Left renal cortex interstitium (tissue), 4 donors: ENCODE measurements at regions not wholly inside any gene's neighbourhood (a gene's known extent, or its start where the extent isn't known, plus 50 kb on each side); places are given as distances from the start of the nearest gene placed in this dataset.

ENCODE experiments used
- DNase-seq, 4 donors: peaks; one replicate each; pipeline ENCODE4 v3.0.0-alpha.2; 2013; ENCODE audit warnings: low read depth in 4 of 4, low spot score in 2 of 4, missing footprints in 1 of 4

DNA sequence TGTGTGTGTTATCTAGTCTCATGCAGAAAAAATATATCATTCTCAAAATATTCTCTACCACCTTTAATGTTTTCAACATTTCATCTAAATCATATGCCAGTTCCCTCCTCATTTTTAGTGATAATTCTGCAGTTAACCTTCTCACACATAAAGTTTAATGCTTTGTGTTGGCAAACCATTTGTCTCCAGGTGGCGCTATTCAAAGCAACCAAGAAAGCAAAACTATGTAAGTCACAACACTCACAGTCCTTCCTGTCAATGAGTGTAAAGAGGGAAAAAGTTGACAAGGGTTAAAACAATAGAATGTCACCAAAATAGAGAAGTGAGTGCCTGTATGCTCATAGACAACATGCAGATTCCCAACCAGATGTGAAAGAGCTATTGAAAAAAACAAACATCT, 961.6 kb upstream of the LRRTM1 start:
- peak in 2 of 4 donors; percentile 0 to 3 for DNase-seq

DNA sequence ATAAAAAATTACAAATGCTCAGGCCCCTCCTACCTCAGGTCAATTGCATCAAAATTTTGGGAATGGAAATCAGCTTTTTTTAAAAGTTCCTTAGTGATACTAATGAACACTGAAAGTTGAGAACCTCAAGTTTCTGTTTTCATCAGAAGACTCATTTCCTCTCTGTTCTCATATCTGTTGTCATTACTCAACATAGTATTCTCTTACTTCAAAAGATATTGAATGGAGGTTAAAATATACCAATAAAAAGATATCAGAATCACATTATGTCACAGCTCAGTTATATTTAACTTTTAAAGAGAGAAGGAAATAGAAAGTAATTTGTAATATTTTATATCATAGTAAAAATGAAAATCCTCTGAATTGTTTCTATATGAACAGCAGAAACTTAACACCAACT, 959.4 kb upstream of the LRRTM1 start:
- no peak for DNase-seq

DNA sequence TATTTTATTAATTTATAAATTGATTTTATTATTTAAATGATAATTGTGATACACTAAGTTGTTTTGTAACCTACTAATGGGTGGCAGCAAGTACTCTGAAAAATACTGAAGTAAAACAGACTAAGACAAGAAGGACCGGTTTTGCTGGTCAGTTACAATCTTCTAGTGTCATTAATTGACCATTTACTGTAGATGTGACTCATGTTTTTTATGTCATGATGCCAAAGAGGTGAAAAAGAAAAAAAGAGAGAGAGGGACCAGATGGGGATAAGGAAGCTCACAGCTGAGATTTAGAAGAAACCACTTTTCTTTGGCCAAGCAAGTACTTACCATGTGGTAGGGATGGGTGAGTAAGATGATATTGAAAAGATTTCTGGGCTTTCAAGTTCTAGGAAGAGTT, 955.8 kb upstream of the LRRTM1 start:
- no peak for DNase-seq

- DNase-seq = no peak
These were observed 945.7 kb upstream of the LRRTM1 start for GRCh38 chr2:81250270-81250669.

GRCh38 chr2:81249152-81249551, 944.6 kb upstream of the LRRTM1 start:
- no peak for DNase-seq

DNA sequence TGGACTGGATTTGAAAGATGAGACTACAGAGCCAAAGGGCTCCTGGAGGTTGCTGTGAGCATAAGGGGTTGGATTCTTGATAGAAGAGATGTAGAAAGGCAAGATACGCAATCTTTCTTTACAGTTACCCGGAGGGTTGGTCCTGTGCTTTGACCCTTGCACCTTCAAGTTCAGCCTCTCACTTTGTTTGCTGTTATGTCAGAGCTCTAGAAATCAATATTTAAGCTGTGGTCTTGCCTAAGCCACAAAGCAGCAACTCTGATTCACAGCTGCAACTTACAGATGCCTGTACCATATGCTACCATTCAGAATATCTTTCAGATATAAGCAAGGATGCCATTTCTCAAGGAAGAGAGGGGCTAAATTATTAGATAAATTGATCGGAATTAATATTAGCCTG, 943.1 kb upstream of the LRRTM1 start:
- DNase-seq = no peak

DNA sequence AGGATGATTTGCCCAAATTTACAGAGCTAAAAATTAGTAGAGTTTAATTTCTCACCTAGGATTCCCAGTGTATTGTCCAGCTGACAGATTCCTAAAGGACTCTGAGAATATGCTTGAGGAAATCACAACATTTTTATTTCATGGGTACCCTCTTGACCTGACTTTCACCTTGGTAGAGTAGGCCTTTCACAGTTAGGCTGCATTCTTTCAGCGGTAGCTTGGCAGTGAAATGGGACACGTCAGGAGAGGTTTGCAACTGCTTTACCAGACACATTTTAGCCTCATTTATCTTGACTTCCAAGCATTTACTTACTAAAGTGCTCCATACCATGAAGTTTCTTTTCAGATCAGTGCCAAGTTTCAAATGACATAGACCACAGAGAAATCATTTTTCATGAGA, 937.9 kb upstream of the LRRTM1 start:
- no peak for DNase-seq

DNA sequence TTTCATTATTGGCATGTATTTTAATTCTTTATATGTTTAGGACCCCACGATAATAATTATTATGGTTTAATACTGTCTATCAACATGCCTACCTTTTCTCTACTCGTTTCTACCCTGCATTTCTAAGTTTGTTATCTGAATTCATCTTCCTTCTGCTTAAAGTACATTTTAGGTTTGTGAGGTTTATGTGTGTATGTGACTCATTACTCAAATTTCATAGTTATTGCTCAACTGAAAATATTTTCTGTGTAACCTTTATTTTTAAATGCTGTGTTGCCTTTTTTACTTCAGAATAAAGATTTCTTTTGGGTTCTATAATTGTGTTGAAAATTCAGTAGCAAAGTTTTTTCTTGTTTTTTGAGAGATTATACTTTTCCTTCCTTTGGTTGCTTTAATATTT, 933.9 kb upstream of the LRRTM1 start:
- DNase-seq = no peak

DNA sequence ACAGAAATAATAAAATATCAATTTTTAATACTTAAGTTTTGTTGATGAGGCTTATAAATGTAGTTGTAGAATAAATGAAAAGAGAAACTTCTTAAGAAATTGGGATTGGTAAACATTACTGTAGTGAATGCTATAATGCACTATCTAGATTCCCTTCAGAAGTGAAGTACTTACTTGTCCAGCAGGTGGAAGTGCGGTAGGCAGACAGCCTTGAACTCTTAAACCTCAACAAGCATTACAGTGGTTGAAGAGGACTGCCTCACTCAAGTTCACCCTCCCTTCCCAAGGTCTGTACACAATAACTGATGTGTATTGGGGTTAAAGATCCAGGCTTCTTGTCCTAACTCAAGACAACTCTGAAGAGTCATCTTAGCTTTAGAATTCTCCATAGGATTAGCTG, 931.0 kb upstream of the LRRTM1 start:
- DNase-seq = no peak

- no peak for DNase-seq
These were observed 930.2 kb upstream of the LRRTM1 start for GRCh38 chr2:81234711-81235110.

DNA sequence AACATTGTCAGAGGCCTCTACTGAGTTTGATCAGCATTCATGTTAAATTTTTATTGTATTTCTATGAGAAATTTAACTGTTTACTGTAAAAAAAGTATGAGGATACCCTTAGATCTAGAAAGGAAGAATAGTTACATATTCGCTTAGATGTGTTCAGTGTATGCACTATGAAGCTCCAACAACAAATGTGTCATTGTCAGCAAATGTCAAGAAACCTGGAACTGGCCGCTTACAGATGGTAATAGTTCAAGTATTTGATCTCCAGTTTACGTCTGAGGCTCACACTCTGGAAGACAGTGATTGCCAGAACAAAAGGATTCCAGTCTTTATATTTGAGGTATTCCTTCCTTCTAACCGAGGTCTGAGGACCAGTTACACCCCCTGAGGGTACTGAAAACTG, 921.2 kb upstream of the LRRTM1 start:
- DNase-seq = no peak

- DNase-seq = no peak
These were observed 909.0 kb upstream of the LRRTM1 start for GRCh38 chr2:81213598-81213997.

DNA sequence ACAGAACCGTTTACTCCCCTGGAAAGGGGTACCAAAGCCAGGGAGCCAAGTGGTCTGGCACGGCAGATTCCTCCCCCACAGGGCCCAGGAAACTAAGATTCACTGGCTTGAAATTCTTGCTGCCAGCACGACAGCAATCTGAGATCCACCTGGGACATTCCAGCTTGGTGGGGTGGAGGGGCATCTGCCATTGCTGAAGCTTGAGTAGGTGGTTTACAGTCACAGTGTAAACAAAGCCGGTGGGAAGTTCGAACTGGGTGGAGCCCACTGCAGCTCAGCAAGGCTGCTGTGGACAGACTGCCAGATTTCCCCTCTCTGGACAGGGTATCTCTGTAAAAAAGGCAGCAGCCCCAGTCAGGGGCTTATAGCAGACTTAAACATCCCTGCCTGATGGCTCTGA, 901.7 kb upstream of the LRRTM1 start:
- DNase-seq = no peak

DNA sequence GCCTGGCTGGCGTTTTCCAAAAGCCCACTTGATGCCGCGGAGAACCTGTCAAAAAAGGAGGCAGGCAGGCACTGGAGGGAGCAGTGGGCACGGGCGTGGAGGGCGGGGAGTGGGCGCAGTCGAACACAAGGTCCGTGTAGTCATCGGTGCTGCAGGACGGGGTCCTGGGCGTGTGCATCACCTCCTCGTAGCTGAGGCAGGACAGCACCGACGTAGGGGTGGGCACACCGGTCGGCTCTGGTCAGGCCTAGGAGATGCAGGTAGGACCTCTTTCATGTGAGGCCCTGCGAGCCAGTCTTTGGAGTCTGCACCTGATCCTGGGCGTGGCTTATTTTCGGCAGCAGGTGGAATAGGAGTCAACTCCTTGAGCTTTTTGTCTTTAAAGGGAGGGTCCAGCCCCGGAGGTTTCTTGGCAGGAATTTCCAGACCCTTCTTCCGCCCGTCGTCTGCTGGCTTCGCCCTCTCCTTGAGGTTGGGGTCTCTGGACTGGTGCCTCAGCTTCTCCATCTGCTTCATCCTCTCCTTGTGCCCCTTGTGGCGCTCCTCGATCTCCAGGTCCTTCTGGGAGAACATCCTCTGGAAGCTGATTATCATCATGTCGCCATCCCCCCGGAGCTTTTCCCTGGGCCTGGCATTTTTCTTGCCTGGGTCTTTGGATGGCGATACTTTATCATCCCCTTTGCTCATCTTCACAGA, 892.5 kb upstream of the LRRTM1 start:
- DNase-seq = no peak

GRCh38 chr2:81196383-81196851, 891.9 kb upstream of the LRRTM1 start:
- DNase-seq = no peak

DNA sequence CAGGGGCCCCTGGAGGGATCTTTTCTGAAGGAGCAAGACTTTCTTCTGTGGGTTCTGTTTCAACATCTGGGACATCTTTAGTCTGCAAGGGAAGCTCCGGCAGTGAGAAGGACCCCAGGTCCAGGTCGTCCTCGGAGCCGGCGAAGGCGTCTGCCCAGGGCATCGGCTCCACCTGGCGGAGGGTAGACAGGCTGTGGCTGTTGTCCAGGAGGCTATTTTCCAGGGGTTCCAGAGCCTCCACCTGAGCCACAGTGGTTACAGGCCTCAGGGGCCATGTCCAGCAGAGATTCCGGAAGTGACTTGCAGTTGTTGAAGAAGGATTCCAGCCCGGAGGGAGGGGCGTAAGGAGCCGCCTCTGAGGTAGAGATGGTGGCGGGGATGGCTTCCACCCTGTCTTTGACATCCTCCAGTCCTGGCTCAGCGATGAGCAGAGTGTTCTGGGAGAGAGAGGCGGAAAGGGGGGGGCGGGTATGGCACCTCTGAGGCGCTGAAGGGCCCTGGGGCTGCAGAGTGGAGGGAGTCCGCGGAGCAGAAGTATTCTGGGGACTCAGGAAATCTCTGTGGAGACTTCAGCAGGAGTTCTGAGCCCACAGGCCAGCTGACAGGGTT, 891.3 kb upstream of the LRRTM1 start:
- no peak for DNase-seq

GRCh38 chr2:81195017-81195773, 890.6 kb upstream of the LRRTM1 start:
- DNase-seq = no peak

DNA sequence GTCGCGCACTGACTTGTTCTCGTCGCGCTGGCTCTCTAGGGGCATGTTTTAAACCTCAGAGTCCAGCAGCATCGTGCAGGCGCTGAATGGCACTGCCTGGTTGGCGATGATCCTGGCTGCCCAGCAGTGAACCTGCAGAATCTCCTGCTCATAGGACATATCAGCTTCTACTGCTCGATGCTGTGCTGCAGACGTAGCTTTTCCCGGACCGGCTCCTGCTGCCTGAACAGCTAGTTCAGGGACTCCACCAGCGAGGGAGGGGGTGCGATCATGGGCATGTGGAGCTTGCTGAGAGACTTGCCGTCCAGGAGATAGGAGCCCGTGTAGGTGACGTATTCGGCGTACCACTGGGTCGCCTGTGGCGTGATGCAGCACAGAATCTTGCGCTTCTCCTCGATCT, 890.0 kb upstream of the LRRTM1 start:
- DNase-seq = no peak

DNA sequence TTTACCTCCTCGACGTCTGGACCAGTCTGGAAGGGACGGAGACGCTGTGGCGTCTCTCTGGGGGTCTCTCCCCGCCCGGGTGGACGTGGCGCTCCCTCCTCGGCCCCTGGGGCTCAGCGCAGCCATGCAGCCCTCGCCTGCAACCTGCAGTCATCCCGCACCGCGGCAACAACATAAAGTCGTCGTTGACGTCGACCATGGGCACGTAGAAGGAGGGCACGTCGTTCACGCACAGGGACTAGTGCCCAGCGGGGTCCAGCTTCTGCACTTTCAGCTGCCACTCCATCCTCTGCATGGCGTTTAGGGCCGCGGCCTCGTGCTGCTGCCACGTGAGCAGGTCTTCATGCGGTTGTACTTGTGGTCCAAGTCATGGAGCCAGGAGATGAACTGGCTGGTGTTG, 889.6 kb upstream of the LRRTM1 start:
- no peak for DNase-seq

DNA sequence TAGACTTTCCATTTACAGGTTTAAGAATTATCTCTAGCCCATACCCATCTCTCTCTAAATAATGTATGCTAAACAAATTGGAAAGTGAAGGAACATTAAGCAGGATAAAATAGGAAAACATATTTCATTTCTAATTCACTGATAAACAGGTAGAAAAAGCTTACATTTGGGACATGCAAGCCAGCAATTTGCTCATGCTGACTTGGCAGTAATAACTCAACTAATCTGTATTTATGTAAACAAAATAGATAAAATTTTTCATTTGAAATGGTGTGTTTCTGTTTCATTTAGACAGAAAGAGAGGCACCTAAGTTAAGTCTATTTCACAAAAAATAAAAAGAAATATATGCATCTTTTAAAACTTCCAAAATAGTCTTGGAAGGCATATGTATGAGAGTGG, 877.3 kb upstream of the LRRTM1 start:
- DNase-seq = no peak

DNA sequence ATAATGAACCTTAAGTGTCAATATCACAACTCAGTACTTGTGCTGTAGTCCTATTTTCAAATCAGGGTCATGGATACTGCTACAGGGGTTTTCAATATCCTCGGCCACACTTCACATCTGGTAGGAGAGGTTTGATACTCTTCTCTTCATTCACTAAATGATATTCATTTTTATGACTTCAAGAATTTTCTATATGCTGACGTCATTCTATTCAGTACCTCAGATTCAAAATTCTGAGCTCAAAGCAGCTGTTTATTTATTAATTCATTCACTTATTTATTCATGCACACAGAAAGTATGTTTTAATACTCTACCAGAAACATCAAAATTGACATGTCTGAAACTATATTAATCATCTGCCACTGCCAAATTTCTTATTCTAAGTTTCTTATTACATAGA, 866.9 kb upstream of the LRRTM1 start:
- DNase-seq = no peak

- no peak for DNase-seq
These were observed 859.0 kb upstream of the LRRTM1 start for GRCh38 chr2:81163583-81163982.
